Transverse colon (tissue), 4 donors: ENCODE measurements at regions not wholly inside any gene's neighbourhood (a gene's known extent, or its start where the extent isn't known, plus 50 kb on each side); places are given as distances from the start of the nearest gene placed in this dataset.

Experiments
- DNase-seq: peaks from one replicate; pipeline ENCODE4 v3.0.0-alpha.2; 2019
- H3K27ac ChIP-seq, 4 donors: fragments of 200-600 bp; sonication (generic); 2 replicates each; pipeline ENCODE4 v1.5.1; 2016 to 2018; ENCODE audit warnings: inconsistent platforms in 4 of 4
- H3K27me3 ChIP-seq: fragments of 200-600 bp; sonication (generic); 2 replicates; pipeline ENCODE4 v1.5.1; 2017; ENCODE audit warnings: inconsistent platforms
- H3K36me3 ChIP-seq, 4 donors: fragments of 200-600 bp; sonication (generic); 2 replicates each; pipeline ENCODE4 v1.5.1; 2017 to 2019; ENCODE audit warnings: inconsistent platforms in 4 of 4
- H3K4me1 ChIP-seq, 4 donors: fragments of 200-600 bp; sonication (generic); 2 replicates each; pipeline ENCODE4 v1.5.1; 2017 to 2020; ENCODE audit warnings: inconsistent platforms in 4 of 4
- H3K4me3 ChIP-seq, 4 donors: fragments of 200-600 bp; sonication (generic); 1 replicate in 1 of 4; 2 replicates in 3 of 4; pipeline versions ENCODE4 v1.5.1 to v1.6.1; 2017 to 2019; ENCODE audit warnings: inconsistent platforms in 4 of 4
- H3K9me3 ChIP-seq, 2 donors: fragments of 200-600 bp; sonication (generic); 2 replicates each; pipeline ENCODE4 v1.5.1; 2017 to 2019; ENCODE audit warnings: inconsistent platforms in 2 of 2
- EP300 ChIP-seq: sonication (generic); formaldehyde crosslinking; IDR thresholded peaks from one replicate; pipeline ENCODE4 v1.6.1; 2017; ENCODE audit warnings: antibody characterized with exemption, low read depth
- POLR2A ChIP-seq: fragments of 450-650 bp; IDR thresholded peaks from one replicate; pipeline ENCODE4 v1.6.1; 2016; ENCODE audit warnings: antibody characterized with exemption, mild to moderate bottlenecking, moderate library complexity
- POLR2AphosphoS5 ChIP-seq, 3 donors: sonication (generic); formaldehyde crosslinking; IDR thresholded peaks; one replicate each; pipeline ENCODE4 v1.6.1; 2016; ENCODE audit warnings: antibody characterized with exemption in 3 of 3
- WGBS, 2 donors: methylation state at CpG; one replicate each; pipeline ENCODE4 v1.1.5; 2018; ENCODE audit warnings: low coverage in 1 of 2; 5-methylcytosine and 5-hydroxymethylcytosine counted together
- in situ Hi-C, 4 donors: fragments of 200-750 bp; cut with MboI; loops; one replicate each; pipeline versions ENCODE4 v1.15.0 to v1.15.1; 2017; ENCODE audit warnings: low sequenced_read_pairs in 3 of 4, low pct_ligation_motif_present in 1 of 4, low pct_unique_long_range_greater_than_20kb in 1 of 4
- intact Hi-C: fragments of 100-400 bp; cut with DNase I; formaldehyde crosslinking; loops from one replicate; pipeline ENCODE4 v1.15.1; 2023; ENCODE audit warnings: low total_unique reads
- TF ChIP-seq, protein P1 (sequence below), 5 experiments: fragments of 200-600 bp in 3 of 5; fragments of 450-650 bp in 2 of 5; sonication (generic) in 3 of 5; IDR thresholded peaks; 1 replicate in 2 of 5; 2 replicates in 3 of 5; pipeline ENCODE4 v1.5.1; 2016 to 2017; ENCODE audit warnings: antibody characterized with exemption in 5 of 5, inconsistent platforms in 3 of 5, mild to moderate bottlenecking in 2 of 5, moderate library complexity in 1 of 5

- H3K4me1 ChIP-seq, result peaks cover 0 to 5% (median 0%) of the 10 kb centered on the region in 4 donors
- no peaks in the 10 kb centered on the region for H3K27me3 ChIP-seq
- H3K4me3 ChIP-seq, result no peak overlapping the region
- no peaks in the 10 kb centered on the region for H3K36me3 ChIP-seq
- no peaks in the 10 kb centered on the region for H3K9me3 ChIP-seq
- in situ Hi-C loops, result loop anchor here in 2 of 4 donors (25.0 kb wide), 2 partner anchors 361 to 736 kb away; no protein-coding TSS in a partner anchor
- H3K27ac ChIP-seq, result no peak overlapping the region
- intact Hi-C loops, result no loop called here
- no peak for DNase-seq
- 70 to 76% methylated on average over 5 of the region's 5 CpGs for WGBS, 2 donors
- no peak for TF ChIP-seq POLR2AphosphoS5 (IDR thresholded peaks at IDR 0.05)
- TF ChIP-seq, protein P1, sequence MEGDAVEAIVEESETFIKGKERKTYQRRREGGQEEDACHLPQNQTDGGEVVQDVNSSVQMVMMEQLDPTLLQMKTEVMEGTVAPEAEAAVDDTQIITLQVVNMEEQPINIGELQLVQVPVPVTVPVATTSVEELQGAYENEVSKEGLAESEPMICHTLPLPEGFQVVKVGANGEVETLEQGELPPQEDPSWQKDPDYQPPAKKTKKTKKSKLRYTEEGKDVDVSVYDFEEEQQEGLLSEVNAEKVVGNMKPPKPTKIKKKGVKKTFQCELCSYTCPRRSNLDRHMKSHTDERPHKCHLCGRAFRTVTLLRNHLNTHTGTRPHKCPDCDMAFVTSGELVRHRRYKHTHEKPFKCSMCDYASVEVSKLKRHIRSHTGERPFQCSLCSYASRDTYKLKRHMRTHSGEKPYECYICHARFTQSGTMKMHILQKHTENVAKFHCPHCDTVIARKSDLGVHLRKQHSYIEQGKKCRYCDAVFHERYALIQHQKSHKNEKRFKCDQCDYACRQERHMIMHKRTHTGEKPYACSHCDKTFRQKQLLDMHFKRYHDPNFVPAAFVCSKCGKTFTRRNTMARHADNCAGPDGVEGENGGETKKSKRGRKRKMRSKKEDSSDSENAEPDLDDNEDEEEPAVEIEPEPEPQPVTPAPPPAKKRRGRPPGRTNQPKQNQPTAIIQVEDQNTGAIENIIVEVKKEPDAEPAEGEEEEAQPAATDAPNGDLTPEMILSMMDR (IDR thresholded peaks at IDR 0.05), result no peak
- TF ChIP-seq POLR2A, result no peak
- TF ChIP-seq EP300, result no peak
Measured at GRCh38 chr6:142676027-142676443, 268.9 kb downstream of the HIVEP2 start.

DNA sequence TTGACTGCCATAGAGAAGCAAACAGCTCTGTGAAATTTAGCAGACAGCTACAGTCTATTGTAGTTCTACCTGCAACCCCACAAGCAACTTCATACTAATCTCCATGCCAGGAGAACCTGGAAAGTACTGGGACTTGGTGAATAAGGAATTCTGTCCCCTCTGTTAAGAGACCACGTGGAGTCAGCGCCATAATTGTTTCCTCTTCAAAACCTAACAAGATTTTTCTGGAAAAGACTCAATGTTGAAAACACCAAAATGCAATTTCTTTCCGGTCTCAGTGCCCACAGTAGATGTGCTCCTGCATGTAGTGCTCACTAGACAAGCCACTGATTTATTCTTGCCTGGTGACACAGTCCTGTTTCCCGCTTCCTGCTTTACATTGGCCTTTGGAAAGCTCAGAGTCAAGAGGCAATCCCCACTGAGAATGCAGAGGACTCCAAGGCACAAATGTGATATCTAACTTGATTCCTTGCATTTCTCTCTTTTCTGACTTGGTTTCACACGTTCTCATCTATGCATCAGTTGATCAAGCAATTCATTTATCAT, 268.3 kb downstream of the HIVEP2 start:
- DNase-seq, result no peak
- no peak overlapping the region for H3K4me3 ChIP-seq
- no peak overlapping the region for H3K27ac ChIP-seq
- in situ Hi-C loops (loop anchor here in 2 of 4 donors (25.0 kb wide), 2 partner anchors 361 to 736 kb away; no protein-coding TSS in a partner anchor), intact Hi-C loops (no loop called here)
- TF ChIP-seq POLR2A, result no peak
- TF ChIP-seq POLR2AphosphoS5 (IDR thresholded peaks at IDR 0.05), result no peak
- TF ChIP-seq, protein P1 (IDR thresholded peaks at IDR 0.05), result no peak
- TF ChIP-seq EP300, result no peak
- H3K4me1 ChIP-seq, result peaks cover 0 to 5% (median 0%) of the 10 kb centered on the region in 4 donors
- H3K9me3 ChIP-seq, result no peaks in the 10 kb centered on the region
- no peaks in the 10 kb centered on the region for H3K27me3 ChIP-seq
- H3K36me3 ChIP-seq, result no peaks in the 10 kb centered on the region
- 78 to 79% methylated on average over 2 to 5 of the region's 5 CpGs for WGBS, 2 donors

DNA sequence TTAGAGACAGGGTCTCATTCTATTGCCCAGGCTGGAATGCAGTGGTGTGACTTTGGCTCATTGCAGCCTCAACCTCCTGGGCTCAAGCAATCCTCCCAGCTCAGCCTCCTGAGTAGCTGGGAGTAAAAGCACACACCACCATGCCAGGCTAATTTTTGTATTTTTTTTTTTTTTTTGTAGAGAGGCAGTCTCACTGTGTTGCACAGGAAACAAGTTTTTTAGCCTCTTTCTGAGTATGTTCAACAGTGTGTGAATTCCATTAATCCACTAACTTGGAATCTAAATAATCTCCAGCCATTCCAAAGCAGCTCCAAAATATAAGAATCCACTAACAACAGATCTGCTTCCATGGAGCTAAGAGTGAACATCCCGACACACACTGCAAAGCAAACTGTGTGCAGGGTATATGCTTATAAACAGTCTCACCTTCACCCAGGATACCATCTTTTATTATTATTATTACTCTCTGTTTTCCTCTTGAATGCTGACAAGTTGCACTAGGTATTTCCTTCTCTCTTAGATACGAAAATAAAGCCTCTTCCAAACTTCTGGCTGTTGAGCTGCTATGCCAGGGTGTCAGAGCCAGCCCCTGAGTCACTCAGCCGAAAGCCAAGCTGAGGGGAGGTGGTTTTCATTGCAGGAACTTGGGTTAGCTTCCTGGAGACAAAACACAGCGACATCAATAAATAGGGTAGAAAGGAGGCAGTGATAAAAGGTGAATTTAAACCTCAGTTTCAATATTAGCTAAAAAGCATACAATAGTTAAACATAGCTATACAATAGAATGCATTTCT, 264.9 kb downstream of the HIVEP2 start:
- H3K4me3 ChIP-seq, result no peak overlapping the region
- no peak for DNase-seq
- no peak overlapping the region for H3K27ac ChIP-seq
- TF ChIP-seq EP300, result no peak
- TF ChIP-seq, protein P1 (IDR thresholded peaks at IDR 0.05), result no peak
- TF ChIP-seq POLR2A, result no peak
- no peak for TF ChIP-seq POLR2AphosphoS5 (IDR thresholded peaks at IDR 0.05)
- H3K9me3 ChIP-seq, result no peaks in the 10 kb centered on the region
- intact Hi-C loops (no loop called here), in situ Hi-C loops (loop anchor here (10.0 to 25.0 kb wide), 3 partner anchors 357 to 735 kb away; no protein-coding TSS in a partner anchor)
- H3K36me3 ChIP-seq, result no peaks in the 10 kb centered on the region
- peaks cover 0 to 5% (median 0%) of the 10 kb centered on the region in 4 donors for H3K4me1 ChIP-seq
- H3K27me3 ChIP-seq, result no peaks in the 10 kb centered on the region
- 46 to 57% methylated on average over 3 to 4 of the region's 4 CpGs for WGBS, 2 donors

- no peak for TF ChIP-seq POLR2A
- no peak for TF ChIP-seq POLR2AphosphoS5 (IDR thresholded peaks at IDR 0.05)
- no peak for TF ChIP-seq EP300
- TF ChIP-seq, protein P1 (IDR thresholded peaks at IDR 0.05), result no peak
- DNase-seq, result no peak
- intact Hi-C loops (no loop called here), in situ Hi-C loops (loop anchor here (10.0 to 25.0 kb wide), 3 partner anchors 356 to 734 kb away; no protein-coding TSS in a partner anchor)
- H3K27me3 ChIP-seq, result no peaks in the 10 kb centered on the region
- H3K9me3 ChIP-seq, result no peaks in the 10 kb centered on the region
- 78 to 91% methylated on average over 3 to 5 of the region's 5 CpGs for WGBS, 2 donors
- no peaks in the 10 kb centered on the region for H3K36me3 ChIP-seq
- no peak overlapping the region for H3K4me3 ChIP-seq
- H3K4me1 ChIP-seq, result peaks cover 0 to 5% (median 0%) of the 10 kb centered on the region in 4 donors
- no peak overlapping the region for H3K27ac ChIP-seq
Measured at GRCh38 chr6:142681099-142681498, 263.9 kb downstream of the HIVEP2 start.
